ENCODE measurements at regions not wholly inside any gene's neighbourhood (a gene's known extent, or its start where the extent isn't known, plus 50 kb on each side); places are given as distances from the start of the nearest gene placed in this dataset.
A peak's percentile ranks its signal among the peaks of the same experiment; 100 is the strongest.
"Not testable (repeated sequence)": the region's sequence is repeated elsewhere in the genome, so short reads cannot be mapped to it uniquely, and the experiment has no call there.

DNA sequence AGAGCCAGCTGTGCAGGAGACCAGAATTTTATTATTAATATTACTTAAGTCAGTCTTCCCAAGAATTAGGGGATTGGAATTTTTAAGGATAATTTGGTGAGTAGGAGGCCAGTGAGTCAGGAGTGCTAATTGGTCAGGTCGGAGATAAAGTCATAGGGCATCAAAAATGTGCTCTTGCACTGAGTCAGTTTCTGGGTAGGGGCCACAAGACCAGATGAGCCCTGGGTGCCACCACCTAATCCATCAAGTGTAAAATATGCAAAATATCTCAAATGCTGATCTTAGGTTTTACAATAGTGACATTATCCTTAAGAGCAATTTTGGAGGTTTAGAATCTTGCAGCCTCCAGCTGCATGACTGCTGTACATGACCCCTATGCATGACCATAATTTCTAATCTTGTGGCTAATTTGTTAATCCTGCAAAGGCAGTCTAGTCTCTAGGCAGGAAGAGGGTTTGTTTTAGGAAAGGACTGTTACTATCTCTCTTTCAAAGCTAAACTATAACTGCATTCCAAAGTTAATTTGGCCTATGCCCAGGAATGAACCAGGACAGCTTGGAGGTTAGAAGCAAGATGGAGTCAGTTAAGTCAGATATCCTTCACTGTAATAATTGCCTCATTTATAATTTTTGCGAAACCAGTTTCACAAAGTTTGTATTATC is 215.9 kb downstream of the RNF152 start:
- DNase-seq = no peak

DNA sequence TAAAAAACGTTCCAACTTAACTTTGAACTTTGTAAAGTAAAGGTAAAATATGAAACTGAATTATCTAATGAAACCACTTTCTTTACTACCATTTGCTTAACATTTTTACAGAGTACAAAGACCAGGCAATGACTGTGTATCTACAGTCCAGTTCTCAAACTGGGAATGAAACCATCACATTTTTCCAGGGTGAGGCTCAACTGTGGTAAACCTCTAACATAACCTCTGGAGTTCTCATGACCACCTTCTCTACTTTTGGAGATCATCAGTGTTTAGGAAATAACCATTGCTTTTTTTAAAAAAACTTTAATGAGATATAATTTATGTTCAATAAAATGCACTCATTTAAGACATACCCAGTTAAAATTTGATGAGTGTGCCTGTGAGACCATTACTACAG is 223.5 kb downstream of the RNF152 start:
- no peak for DNase-seq

DNA sequence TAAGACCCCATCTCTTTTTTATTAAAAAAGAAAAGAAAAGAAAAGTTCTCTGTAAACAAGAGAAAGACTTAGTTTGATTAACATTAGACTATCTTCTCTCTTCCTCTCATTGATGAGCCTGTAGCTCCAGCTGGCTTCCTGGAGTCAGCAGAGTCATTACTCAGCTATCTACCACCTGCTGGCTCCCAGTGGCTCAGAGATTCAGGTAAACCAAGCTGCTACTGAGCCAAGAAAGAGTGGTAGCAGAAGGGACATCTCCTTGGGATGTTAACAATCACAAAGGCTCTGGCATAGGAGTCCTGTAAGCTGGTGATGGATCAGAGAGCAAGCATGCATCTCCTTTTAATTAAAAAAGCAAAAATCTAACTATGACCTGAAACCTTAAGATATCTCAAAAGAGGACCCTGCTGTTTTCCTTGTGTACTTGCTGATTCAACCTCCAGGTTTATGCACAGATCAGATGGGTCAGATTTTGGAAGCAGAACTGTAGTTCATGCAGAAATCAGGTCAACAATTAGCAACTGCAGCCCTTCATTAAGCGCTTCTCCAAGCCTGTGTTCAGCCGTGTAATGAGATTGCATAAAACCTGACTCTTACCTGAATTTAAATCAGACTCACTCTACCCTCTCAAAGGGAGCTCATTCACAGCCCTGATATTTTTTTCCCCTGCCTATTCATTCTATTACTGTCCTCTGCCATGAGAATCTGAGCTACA is 225.8 kb downstream of the RNF152 start:
- DNase-seq = no peak

DNA sequence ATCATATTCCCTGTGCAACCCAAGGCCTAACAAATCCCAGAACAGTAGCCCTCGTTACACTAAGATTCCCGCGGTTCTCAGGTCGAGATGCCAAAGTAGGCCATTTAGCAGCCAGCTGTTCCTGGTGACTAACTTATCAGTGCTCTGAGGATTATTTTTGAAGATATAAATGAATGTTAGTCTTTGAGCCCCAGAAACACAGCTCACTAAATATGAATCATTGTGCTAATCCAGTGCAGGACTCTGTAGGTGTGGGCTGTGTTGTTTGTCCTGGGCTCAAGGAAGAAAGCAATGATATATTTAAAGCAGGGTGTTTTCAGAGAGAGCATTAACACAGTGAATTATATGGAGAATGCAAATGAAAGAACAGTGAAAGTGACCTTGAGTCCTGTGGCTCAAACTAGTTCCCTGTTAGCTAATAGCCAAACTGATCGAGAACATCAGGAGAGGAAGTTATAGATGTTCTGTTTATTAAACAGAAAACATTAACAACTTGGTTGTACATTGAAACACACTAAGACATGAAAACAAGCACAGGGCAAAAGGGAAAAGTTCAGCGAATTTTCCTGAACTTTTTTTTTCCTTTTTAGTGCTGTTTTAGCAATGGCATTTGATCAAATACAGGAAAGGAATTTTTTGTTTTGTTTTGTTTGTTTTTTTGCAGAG is 228.3 kb downstream of the RNF152 start:
- no peak for DNase-seq

DNA sequence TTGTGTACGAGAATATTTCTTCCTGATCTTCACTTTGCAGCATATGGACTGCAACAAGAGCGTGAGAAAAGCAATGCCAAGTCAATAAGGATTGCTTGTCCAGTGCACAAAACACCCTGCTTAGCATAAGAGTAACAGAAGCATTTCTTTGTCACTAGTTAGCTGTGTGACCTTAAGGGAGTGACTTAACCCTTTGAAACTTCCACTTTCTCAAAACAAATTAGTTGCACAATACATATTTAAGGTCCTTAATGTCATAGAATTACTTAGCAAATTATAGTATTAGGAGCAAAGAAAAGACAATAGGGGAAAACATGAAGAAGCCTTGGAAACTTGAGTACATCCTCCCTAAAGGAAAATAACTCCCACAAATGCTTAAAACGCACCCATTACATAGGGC is 230.1 kb downstream of the RNF152 start:
- no peak for DNase-seq

DNA sequence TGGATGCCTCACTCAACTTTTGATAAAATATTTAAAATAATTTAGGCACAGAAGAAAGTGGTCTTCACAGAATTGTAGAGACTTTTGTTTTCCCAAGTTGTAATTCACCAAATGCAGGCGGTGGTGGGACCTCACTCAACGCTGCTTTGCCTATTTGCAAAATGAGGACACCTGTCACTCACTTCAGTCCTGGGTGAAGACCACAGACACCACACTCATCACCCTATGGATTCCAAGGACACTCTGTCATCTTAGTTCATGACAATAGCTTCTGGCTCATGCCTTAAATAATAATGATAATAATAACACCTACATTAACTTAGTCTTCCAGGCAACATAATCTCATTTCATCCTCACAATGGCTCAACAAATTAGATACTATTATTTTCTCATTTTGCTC is 234.4 kb downstream of the RNF152 start:
- DNase-seq = no peak

DNA sequence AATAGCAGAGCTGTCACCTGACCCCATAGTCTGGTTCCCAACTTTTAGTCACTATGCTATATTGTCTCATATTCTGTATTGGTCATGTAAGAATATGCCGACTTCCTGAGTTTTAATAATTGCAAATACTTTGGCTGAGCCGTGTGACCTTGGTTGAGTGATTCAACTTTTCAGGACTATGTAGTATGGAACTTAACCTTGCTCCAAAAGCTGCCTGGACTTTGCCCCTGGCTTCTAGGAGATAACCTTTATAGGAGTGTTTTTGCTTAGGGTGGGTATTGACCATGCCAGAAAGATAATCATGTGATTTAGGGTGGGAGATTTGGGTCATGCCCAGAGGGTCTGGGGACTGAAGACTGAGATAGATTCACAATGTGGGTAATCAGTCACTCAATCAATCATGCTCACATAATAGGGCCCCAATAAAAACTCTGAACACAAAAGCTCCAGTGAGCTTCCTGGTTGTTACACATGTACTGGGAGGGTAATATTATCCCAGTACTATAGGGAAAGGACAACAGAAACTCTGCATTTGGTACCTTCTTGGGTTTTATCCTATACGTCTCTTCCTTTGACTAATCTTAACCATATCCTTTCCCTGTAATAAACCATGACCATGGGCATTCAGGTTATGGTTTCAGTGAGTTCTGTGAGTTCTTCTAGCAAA is 235.6 kb downstream of the RNF152 start:
- no peak for DNase-seq

DNA sequence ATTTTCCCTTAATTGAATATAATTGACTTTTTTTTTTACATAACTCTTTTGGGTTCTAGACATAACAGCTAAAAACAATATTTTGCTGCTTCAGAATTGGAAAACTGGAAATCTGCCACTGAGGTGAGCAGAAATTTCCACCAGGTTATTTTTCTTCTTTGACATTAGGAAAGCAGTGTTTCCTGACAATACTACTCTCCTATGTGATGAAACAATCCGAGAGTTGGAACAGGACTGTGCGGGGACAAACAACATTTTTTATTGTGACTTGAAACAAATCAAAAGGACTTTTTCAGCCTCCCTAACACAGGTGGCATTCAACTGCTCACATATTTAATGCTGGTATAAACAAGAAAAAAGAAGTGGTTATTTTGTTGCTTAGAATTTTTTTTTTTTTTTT is 237.2 kb downstream of the RNF152 start:
- DNase-seq = no peak

DNA sequence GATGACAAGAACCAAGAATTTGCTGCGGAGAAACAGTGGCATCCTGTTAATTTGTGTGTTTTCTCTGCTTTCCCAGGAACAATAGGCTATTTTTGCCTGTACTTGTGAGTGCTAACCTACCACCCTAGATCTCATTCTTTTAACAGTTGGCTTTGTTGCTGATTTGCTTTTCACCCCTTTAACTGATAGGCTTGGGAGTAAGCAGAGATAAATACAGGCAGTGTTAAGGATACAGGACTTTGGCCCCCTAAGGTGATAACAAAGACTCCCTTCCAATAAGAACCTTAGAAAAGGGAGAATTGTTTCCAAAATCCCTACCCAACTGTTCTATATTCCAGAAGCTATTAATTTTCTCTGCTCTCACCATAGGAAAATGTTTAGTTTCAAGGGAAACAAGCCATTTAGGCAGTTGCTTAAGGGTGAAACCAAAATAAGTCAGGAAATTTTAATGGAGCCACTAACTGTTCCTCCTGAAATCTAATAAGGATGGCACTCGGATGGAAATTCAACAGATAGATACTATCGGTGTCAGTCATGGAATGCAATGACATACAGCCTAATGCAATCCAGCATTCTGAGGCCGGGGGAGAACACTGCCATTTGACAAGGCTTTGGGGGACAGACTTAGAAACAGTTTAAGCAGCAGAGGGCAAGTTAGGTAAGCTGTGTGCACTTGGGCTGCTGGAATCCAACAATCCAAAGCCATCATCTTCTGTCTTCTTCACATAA is 238.8 kb downstream of the RNF152 start:
- DNase-seq = no peak

DNA sequence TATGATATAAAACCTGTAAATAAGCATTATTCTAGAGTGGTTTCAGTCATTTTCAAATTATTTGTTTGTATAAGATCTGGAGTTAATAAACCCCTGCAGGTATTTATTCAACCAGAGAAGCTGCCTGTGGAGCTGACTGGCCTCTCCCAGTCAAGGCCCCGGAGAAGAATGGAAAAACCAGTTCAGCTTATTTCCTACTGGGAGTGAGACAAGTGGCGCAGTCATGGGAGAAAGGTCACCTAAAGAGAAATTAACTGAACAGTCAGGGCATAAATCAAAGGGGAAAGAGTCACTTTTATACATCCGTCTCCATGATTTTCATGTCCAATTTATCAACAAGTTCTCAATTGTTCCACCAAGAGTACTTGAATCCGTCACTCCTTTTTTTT is 240.9 kb downstream of the RNF152 start:
- no peak for DNase-seq

DNA sequence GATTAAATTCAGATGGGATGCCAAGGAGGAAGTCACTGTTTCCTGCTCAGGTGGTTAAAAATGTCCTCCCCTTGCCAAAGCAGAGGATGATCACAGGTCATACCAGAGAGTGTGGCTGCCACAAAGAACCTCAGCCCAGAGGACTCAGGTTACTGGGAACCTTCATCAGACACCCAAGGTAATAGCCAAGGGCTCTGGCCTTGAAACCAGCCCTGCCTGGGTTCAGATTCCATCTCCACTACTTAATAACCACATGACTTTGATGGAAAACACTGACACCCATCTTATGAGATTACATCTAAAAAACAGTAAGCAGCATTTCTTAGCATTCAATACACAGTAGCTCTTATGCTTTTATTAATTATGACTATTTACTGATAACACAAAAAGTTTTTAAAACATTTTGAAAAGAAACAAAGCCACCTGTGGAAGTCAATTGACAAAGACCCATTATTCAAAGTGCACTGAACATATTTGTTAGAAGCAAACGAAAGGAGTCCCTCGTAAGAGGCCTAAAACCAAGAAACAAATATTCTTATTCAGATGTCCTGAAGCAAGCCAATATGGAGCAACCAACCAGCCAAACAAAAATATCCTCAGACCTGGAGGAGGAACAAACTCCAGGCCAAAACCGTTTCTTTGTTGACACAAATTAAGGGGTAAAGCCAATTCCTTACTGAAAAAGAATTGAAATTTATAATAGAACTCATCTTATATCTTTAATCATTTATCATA is 241.5 kb downstream of the RNF152 start:
- DNase-seq = no peak

DNA sequence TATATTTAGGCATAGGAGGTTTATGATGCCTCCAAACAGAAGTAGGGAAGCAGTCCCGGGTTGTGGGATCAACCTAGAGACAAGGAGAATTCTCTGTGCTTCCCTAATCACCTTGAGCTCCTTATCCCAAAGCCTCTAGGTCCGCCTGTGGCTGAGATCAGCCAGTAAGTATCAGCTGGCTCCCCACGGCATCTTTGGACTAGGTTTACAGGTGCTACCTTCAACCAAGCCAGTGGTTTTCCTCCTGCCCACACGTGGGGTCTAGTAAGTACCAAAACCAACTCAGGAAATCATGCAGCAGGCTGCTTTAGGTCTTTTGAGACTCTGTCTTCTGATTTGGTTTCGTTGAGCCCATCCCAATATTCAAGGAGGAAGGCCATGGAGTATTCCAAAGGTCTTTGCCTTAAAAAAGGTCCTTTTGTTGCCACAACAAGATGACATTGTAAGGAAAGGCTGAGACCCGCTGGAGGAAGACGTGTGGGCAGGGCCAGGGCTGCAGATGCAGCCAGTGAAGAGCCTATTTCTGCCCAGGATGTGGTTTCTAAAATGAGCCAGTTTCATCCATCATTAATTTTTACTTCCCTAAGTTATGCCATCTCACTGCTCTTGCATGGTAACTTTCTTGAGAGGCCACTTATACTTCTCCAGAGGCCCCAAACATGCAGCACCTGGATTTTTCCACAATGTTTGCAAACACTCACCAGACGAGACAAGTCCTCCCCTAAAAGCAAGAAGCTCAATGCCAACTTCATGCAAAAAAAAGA is 248.7 kb downstream of the RNF152 start:
- no peak for DNase-seq

DNA sequence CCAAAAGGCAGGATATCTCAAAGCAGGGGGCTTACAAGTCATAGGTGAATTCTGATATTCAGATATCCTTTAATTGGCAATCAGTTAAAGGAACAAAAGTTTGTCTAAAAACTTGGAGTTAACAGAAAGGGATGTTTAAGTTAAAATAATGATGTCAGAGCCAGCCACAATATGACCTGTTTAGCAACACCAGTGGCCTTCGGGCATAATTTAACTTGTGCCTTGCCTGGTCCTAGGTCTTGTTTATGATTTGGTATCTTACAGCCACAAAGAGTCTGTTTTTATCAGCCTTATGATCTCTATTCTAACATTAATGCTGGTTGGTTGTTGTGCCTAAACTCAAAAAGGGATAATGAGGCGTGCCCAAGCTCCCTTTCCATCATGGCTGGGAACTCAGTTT is 252.9 kb downstream of the RNF152 start:
- no peak for DNase-seq

DNA sequence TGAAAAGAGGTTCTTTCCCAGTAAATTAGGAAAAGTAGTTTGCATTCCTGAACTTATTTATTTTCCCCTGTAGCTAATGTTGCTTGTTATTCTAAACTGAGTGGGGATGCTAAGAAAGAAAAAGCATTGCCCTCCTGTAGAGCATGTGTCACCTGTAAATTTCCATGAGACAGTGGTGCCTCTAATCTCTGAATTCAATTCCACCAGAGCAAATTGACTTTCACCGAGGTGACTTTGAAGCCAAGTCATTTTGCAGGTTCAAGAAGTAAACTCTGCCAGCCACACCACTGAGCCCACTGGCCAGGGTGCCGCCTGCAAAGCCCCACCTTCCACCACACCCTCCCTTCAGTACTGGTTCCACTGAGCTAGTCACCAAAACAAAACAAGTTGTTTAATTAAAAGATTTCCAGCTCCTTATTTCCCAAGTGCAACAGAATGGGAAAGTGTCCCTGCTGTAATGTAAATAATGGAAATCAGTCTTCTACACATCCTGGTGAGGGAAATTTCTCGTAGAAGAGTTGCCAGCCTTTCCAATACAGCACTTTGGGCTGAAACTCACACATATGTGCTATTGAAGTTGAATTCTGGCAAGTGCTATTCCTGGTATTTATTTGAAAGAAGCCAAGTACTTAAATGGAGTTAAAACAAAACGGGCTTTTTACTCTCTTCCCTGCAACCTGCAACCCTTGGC is 254.8 kb downstream of the RNF152 start:
- DNase-seq = no peak

DNA sequence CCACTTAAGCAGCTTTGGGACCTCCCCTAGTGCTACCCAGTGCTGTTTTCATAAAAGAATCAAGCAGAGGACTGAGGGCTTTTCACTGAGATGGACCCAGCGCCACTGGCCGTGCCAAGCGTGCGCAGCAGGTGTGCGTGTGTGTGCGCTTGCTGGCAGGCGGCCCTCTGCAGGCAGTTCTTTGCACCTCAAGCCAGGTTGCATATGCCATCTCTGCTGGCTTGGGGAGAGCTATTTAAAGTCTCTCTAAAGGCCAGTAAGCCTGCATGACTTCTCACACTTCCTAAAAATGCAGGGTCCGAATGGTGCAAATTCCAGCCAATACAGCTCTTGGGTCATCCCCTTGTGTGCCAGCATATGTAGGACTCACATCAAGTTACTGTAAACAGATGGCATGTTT is 255.5 kb downstream of the RNF152 start:
- DNase-seq = no peak

DNA sequence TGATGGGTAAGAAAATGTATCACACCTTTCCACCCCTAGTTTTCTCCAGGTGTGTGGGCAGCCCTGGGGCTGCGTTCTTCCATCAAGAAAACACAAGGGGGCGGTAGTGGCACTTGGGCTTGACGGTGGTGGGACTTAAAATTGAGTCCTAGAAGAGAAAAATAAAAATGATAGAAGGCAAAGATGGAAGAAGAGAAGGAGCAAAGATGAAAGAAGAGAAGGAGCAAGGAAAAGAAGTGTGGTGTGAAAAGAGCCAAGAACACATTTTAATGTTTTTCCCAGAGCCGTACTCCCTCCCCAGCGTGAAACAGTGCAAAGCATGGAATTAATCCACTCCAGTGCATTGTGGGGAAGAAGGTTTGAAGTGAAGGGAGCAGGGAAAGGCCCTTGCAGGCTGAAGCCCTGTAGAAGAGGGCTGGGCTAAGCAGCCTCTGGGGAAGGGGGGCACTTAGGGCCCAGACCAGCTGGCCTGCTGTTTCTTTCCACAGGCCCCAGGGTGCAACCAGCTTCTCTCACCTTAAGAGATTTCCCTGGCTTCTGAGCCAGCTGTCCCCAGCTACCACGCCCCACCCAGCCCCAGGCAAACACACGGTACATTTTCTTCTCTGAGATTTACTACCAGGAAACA is 256.8 kb downstream of the RNF152 start:
- peak; percentile 49 for DNase-seq

DNA sequence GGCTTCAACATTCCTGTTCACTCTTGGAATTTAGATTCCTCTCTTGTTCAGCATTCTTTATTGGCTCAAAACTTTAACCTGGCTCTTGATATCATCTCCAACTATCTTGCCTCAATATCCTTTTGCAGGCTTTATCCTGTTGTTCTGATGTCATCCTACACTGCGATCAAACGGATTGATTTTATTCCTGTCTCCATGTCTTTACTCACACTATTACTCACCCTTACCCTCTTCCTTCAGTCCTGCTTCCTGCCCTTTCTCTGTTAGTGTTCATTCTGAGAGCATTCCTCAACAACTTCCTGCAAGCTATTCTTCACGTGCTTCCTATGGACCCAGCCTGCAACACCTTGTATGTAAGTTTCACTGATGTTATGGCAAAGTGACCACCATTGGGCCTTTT is 264.7 kb downstream of the RNF152 start:
- DNase-seq = no peak

DNA sequence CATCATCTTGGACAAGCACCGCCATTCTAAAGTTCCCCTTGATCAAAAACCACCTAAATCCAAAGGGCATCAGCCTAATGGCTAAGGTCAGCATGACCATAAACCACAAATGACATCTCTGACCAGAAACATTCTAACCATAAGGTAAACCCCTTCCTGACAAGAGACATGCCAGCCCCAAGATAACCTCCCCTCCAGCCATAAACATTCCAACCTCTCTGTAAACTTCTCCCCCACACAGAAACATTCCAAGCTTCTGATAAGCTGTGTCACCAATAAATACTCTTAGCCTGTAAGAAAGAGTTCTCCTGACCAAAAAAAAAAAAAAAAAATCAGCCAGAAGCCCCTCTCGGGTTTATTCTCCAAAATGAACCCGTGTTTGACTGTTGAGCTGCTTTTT is 268.2 kb downstream of the RNF152 start:
- DNase-seq = not testable (repeated sequence)

DNA sequence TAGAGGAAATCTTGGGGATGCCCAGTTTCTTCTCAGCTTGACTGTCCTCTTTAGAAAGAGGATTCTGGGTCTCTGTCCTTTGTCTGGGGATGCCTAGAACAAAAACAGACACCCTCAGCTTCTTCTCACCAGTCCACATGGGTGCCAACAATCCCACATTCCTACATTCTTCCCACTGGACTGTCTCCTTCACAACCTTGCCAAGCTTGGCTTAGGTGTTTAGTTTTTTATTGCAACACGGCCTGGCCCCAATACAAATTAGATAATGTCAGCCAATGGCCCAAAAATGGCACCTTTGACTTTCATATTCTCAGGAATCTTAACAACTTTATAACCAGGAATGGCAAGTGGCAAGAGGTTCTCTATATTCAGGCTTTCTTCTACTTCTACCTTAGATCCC is 273.0 kb downstream of the RNF152 start:
- no peak for DNase-seq

DNA sequence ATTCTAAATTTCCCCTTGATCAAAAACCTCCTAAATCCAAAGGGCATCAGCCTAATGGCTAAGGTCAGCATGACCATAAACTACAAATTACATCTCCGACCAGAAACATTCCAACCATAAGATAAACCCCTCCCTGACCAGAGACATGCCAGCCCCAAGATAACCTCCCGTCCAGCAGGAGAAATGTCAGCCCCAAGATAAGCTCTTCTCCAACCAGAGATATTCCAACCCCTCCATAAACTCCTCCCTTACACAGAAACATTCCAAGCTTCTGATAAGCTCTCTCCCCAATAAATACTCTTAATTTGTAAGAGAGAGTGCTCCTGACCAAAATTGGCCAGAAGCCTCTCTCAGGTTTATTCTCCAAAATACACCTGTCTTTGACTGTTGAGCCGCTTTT is 274.0 kb downstream of the RNF152 start:
- DNase-seq = no peak

All from renal pelvis (tissue), 1 donor.